ENCODE measurements at regions not wholly inside any gene's neighbourhood (a gene's known extent, or its start where the extent isn't known, plus 50 kb on each side); places are given as distances from the start of the nearest gene placed in this dataset.
"Not testable (repeated sequence)": the region's sequence is repeated elsewhere in the genome, so short reads cannot be mapped to it uniquely, and the experiment has no call there.

GRCh38 chr2:66101206-66101605 lies 333.7 kb upstream of the MEIS1 start:
- DNase-seq, result no peak
- no peak for ATAC-seq

GRCh38 chr2:66095820-66096345 lies 339.0 kb upstream of the MEIS1 start:
- ATAC-seq (no peak), DNase-seq (no peak)

GRCh38 chr2:66094689-66095088 lies 340.2 kb upstream of the MEIS1 start:
- not testable (repeated sequence) for DNase-seq, ATAC-seq

GRCh38 chr2:66093371-66093770 lies 341.6 kb upstream of the MEIS1 start:
- DNase-seq (no peak), ATAC-seq (no peak)

- DNase-seq, result no peak
- ATAC-seq, result no peak
These were observed 349.9 kb upstream of the MEIS1 start for GRCh38 chr2:66084948-66085590.

GRCh38 chr2:66082581-66082980 lies 352.3 kb upstream of the MEIS1 start:
- ATAC-seq (no peak), DNase-seq (no peak)

GRCh38 chr2:66080127-66080526 lies 354.8 kb upstream of the MEIS1 start:
- DNase-seq (no peak), ATAC-seq (no peak)

- no peak for ATAC-seq
- DNase-seq, result no peak
These were observed 361.8 kb upstream of the MEIS1 start for GRCh38 chr2:66073172-66073571.

GRCh38 chr2:66070721-66071602 lies 364.0 kb upstream of the MEIS1 start:
- no peak for ATAC-seq

GRCh38 chr2:66069937-66070720 lies 364.8 kb upstream of the MEIS1 start:
- ATAC-seq (no peak), DNase-seq (no peak)

More at GRCh38 chr2:66070721-66071602, 364.0 kb upstream of the MEIS1 start:
- no peak for DNase-seq

GRCh38 chr2:66066032-66066431 lies 368.9 kb upstream of the MEIS1 start:
- no peak for ATAC-seq

GRCh38 chr2:66059332-66059731 lies 375.6 kb upstream of the MEIS1 start:
- DNase-seq (no peak), ATAC-seq (no peak)

More at GRCh38 chr2:66066032-66066431, 368.9 kb upstream of the MEIS1 start:
- DNase-seq, result no peak

- ATAC-seq (no peak), DNase-seq (no peak)
These were observed 376.2 kb upstream of the MEIS1 start for GRCh38 chr2:66058675-66059074.

GRCh38 chr2:66057844-66058243 lies 377.1 kb upstream of the MEIS1 start:
- ATAC-seq (no peak), DNase-seq (no peak)

GRCh38 chr2:66050392-66050791 lies 384.5 kb upstream of the MEIS1 start:
- ATAC-seq (no peak), DNase-seq (no peak)

- ATAC-seq (no peak), DNase-seq (no peak)
These were observed 386.3 kb upstream of the MEIS1 start for GRCh38 chr2:66048667-66049066.

- ATAC-seq, result no peak
- no peak for DNase-seq
These were observed 392.8 kb upstream of the MEIS1 start for GRCh38 chr2:66041902-66042657.

GRCh38 chr2:66036948-66037347 lies 398.0 kb upstream of the MEIS1 start:
- ATAC-seq (no peak), DNase-seq (no peak)

- ATAC-seq, result no peak
- DNase-seq, result no peak
These were observed 400.5 kb upstream of the MEIS1 start for GRCh38 chr2:66034467-66034866.

GRCh38 chr2:66032226-66032775 lies 402.6 kb upstream of the MEIS1 start:
- DNase-seq (no peak), ATAC-seq (no peak)

GRCh38 chr2:66031236-66031635 lies 403.7 kb upstream of the MEIS1 start:
- DNase-seq (no peak), ATAC-seq (no peak)

Data from stimulated activated naive CD8-positive, alpha-beta T cell treated with anti-CD3 and anti-CD28 coated beads, Interleukin-15, Interleukin-2, amounts not matched to agents 100 U/mL and 50 U/mL, for 24 hours (primary cell).